ENCODE measurements at regions not wholly inside any gene's neighbourhood (a gene's known extent, or its start where the extent isn't known, plus 50 kb on each side); places are given as distances from the start of the nearest gene placed in this dataset.

DNA sequence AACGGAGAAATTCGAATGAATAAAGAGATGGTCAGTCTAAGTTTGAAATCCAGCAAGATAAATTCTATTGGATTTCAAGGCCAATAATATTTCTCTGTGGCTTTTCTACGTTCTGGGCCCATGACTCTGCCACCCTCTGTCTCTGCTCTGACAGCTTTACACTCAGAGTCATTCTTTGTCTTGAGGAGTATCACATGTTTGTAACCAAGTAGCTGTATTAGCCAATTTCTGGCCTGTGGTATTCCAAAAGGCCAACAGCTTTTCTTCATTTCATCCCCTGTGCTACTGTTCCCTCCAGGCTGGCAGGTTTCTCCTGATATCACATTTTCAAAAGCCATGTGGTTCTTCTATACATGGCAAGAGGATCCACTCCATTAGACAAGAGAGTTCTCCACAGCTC, 324.1 kb upstream of the CNTN4 start:
- POLR2A ChIA-PET: no interaction called here

DNA sequence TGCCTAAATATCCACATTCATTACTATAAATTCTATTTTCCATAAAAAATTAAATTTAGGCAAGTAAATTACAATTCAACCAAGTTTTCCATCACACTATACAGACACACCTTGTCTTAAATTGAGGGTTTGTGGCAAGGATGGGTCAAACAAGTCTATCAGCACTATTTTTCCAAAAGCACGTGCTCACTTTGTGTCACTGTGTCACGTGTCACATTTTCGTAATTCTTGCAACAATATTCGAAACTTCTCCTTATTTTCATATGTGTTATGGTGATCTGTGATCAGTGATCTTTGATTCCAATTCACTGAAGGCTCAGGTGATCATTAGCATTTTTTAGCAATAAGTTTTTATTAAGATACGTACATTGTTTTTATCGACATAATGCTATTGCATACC, 323.3 kb upstream of the CNTN4 start:
- H3K9ac ChIP-seq: no peak overlapping the region
- H3K4me2 ChIP-seq: no peak overlapping the region
- no peaks in the 10 kb centered on the region for H4K20me1 ChIP-seq (ENCODE audit: insufficient read depth)
- H3K4me1 ChIP-seq (ENCODE audit: control insufficient read depth in 1 of 2, insufficient read depth in 2 of 2, low read depth in 1 of 2, low read length in 1 of 2): no peaks in the 10 kb centered on the region
- POLR2A ChIA-PET: no interaction called here
- H3K4me3 ChIP-seq (ENCODE audit: low read depth in 2 of 2, low read length in 1 of 2): no peak overlapping the region
- H3K27ac ChIP-seq (ENCODE audit: low read depth in 2 of 2, low read length in 1 of 2): no peak overlapping the region
- CTCF ChIA-PET: interaction anchor here (1.6 kb wide), 1 partner anchor 9 kb away, joined by 3 read pairs; no protein-coding TSS in a partner anchor
- H3F3A ChIP-seq (replicated peaks; ENCODE audit: insufficient read depth): no peaks in the 10 kb centered on the region
- DNase-seq: no peak
- H3K9me3 ChIP-seq: no peaks in the 10 kb centered on the region
- no peaks in the 10 kb centered on the region for H3K27me3 ChIP-seq (ENCODE audit: insufficient read depth)
- 20% methylated on average over 6 of the region's 6 CpGs for WGBS (ENCODE audit: low lambda C conversion rate)
- H3K36me3 ChIP-seq (replicated peaks in 1 of 2; ENCODE audit: control insufficient read depth in 1 of 2, insufficient read depth in 2 of 2, low read length in 1 of 2): no peaks in the 10 kb centered on the region
- H3K79me2 ChIP-seq (ENCODE audit: insufficient read depth): no peaks in the 10 kb centered on the region
- H3K9me2 ChIP-seq: no peaks in the 10 kb centered on the region
- H2AFZ ChIP-seq (ENCODE audit: low read depth): no peak overlapping the region
- TF ChIP-seq TEAD4 (IDR thresholded peaks at IDR 0.05; ENCODE audit: borderline replicate concordance, insufficient read depth) (no peak), EZH2phosphoT487 (IDR thresholded peaks at IDR 0.05; ENCODE audit: borderline replicate concordance, low read depth) (no peak), FOXJ3 (CRISPR knock-in tag; IDR thresholded peaks at IDR 0.05) (no peak), EP300 (IDR thresholded peaks at IDR 0.05; ENCODE audit: borderline replicate concordance in 1 of 2, low read depth in 1 of 2, low read length in 1 of 2) (no peak), YY1 (IDR thresholded peaks at IDR 0.05; ENCODE audit: low read depth) (no peak), RAD21 (IDR thresholded peaks at IDR 0.05; ENCODE audit: low read length) (no peak), SIN3A (IDR thresholded peaks at IDR 0.05; ENCODE audit: borderline replicate concordance, low read depth, low read length) (no peak), ELF1 (IDR thresholded peaks at IDR 0.05) (no peak), NFIC (IDR thresholded peaks at IDR 0.05; ENCODE audit: borderline replicate concordance) (no peak), CHD2 (IDR thresholded peaks at IDR 0.05; ENCODE audit: low read length, partially characterized antibody) (no peak), RCOR1 (IDR thresholded peaks at IDR 0.05; ENCODE audit: low read length) (no peak), GABPA (IDR thresholded peaks at IDR 0.05; ENCODE audit: low read depth) (no peak), SMC3 (IDR thresholded peaks at IDR 0.05; ENCODE audit: low read depth, low read length) (no peak), FOXM1 (IDR thresholded peaks at IDR 0.05; ENCODE audit: low read depth) (no peak), TCF12 (IDR thresholded peaks at IDR 0.05) (no peak), MEF2A (IDR thresholded peaks at IDR 0.05; ENCODE audit: borderline replicate concordance, low read depth) (no peak)
- TF ChIP-seq, protein P1, sequence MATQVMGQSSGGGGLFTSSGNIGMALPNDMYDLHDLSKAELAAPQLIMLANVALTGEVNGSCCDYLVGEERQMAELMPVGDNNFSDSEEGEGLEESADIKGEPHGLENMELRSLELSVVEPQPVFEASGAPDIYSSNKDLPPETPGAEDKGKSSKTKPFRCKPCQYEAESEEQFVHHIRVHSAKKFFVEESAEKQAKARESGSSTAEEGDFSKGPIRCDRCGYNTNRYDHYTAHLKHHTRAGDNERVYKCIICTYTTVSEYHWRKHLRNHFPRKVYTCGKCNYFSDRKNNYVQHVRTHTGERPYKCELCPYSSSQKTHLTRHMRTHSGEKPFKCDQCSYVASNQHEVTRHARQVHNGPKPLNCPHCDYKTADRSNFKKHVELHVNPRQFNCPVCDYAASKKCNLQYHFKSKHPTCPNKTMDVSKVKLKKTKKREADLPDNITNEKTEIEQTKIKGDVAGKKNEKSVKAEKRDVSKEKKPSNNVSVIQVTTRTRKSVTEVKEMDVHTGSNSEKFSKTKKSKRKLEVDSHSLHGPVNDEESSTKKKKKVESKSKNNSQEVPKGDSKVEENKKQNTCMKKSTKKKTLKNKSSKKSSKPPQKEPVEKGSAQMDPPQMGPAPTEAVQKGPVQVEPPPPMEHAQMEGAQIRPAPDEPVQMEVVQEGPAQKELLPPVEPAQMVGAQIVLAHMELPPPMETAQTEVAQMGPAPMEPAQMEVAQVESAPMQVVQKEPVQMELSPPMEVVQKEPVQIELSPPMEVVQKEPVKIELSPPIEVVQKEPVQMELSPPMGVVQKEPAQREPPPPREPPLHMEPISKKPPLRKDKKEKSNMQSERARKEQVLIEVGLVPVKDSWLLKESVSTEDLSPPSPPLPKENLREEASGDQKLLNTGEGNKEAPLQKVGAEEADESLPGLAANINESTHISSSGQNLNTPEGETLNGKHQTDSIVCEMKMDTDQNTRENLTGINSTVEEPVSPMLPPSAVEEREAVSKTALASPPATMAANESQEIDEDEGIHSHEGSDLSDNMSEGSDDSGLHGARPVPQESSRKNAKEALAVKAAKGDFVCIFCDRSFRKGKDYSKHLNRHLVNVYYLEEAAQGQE (IDR thresholded peaks at IDR 0.05; ENCODE audit: low read depth, low read length): no peak
- TF ChIP-seq, protein P2, sequence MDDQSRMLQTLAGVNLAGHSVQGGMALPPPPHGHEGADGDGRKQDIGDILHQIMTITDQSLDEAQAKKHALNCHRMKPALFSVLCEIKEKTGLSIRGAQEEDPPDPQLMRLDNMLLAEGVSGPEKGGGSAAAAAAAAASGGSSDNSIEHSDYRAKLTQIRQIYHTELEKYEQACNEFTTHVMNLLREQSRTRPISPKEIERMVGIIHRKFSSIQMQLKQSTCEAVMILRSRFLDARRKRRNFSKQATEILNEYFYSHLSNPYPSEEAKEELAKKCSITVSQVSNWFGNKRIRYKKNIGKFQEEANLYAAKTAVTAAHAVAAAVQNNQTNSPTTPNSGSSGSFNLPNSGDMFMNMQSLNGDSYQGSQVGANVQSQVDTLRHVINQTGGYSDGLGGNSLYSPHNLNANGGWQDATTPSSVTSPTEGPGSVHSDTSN (IDR thresholded peaks at IDR 0.05): no peak
- TF ChIP-seq, protein P3, sequence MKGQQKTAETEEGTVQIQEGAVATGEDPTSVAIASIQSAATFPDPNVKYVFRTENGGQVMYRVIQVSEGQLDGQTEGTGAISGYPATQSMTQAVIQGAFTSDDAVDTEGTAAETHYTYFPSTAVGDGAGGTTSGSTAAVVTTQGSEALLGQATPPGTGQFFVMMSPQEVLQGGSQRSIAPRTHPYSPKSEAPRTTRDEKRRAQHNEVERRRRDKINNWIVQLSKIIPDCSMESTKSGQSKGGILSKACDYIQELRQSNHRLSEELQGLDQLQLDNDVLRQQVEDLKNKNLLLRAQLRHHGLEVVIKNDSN (IDR thresholded peaks at IDR 0.05; ENCODE audit: borderline replicate concordance, low read depth): no peak

More for the DNA sequence above, 324.1 kb upstream of the CNTN4 start:
- Histone ChIP-seq H3K27ac (ENCODE audit: low read depth in 2 of 2, low read length in 1 of 2) (no peak overlapping the region), H3K36me3 (replicated peaks in 1 of 2; ENCODE audit: control insufficient read depth in 1 of 2, insufficient read depth in 2 of 2, low read length in 1 of 2) (no peaks in the 10 kb centered on the region), H3F3A (replicated peaks; ENCODE audit: insufficient read depth) (no peaks in the 10 kb centered on the region), H3K4me2 (no peak overlapping the region), H4K20me1 (ENCODE audit: insufficient read depth) (no peaks in the 10 kb centered on the region), H3K79me2 (ENCODE audit: insufficient read depth) (no peaks in the 10 kb centered on the region), H2AFZ (ENCODE audit: low read depth) (no peak overlapping the region), H3K9ac (no peak overlapping the region), H3K9me3 (no peaks in the 10 kb centered on the region), H3K9me2 (no peaks in the 10 kb centered on the region), H3K4me1 (ENCODE audit: control insufficient read depth in 1 of 2, insufficient read depth in 2 of 2, low read depth in 1 of 2, low read length in 1 of 2) (no peaks in the 10 kb centered on the region), H3K27me3 (ENCODE audit: insufficient read depth) (no peaks in the 10 kb centered on the region), H3K4me3 (ENCODE audit: low read depth in 2 of 2, low read length in 1 of 2) (no peak overlapping the region)
- 2% methylated on average over 3 of the region's 3 CpGs for WGBS (ENCODE audit: low lambda C conversion rate)
- TF ChIP-seq JUND (IDR thresholded peaks at IDR 0.05) (no peak), MXI1 (IDR thresholded peaks at IDR 0.05; ENCODE audit: low read depth, low read length) (no peak), SIN3A (IDR thresholded peaks at IDR 0.05; ENCODE audit: borderline replicate concordance, low read depth, low read length) (no peak), EZH2phosphoT487 (IDR thresholded peaks at IDR 0.05; ENCODE audit: borderline replicate concordance, low read depth) (no peak), EP300 (IDR thresholded peaks at IDR 0.05; ENCODE audit: borderline replicate concordance in 1 of 2, low read depth in 1 of 2, low read length in 1 of 2) (no peak), TEAD4 (IDR thresholded peaks at IDR 0.05; ENCODE audit: borderline replicate concordance, insufficient read depth) (no peak), FOSL2 (IDR thresholded peaks at IDR 0.05; ENCODE audit: borderline replicate concordance, low read depth) (no peak), NRF1 (IDR thresholded peaks at IDR 0.05; ENCODE audit: low read depth, low read length) (no peak), GABPA (IDR thresholded peaks at IDR 0.05; ENCODE audit: low read depth) (no peak)
- TF ChIP-seq, protein P2 (IDR thresholded peaks at IDR 0.05): no peak
- no peak for DNase-seq
- CTCF ChIA-PET: interaction anchor here (1.6 kb wide), 1 partner anchor 9 kb away, joined by 3 read pairs; no protein-coding TSS in a partner anchor
